Germinal center (tissue), 1 donor: ENCODE measurements at regions not wholly inside any gene's neighbourhood (a gene's known extent, or its start where the extent isn't known, plus 50 kb on each side); places are given as distances from the start of the nearest gene placed in this dataset.

Experiments used
- DNase-seq: peaks from one replicate; pipeline ENCODE4 v3.0.0; 2012; ENCODE audit warnings: mixed read lengths, low spot score

GRCh38 chr4:32735856-32736590 lies 2015.9 kb downstream of the PCDH7 start:
- no peak for DNase-seq

DNA sequence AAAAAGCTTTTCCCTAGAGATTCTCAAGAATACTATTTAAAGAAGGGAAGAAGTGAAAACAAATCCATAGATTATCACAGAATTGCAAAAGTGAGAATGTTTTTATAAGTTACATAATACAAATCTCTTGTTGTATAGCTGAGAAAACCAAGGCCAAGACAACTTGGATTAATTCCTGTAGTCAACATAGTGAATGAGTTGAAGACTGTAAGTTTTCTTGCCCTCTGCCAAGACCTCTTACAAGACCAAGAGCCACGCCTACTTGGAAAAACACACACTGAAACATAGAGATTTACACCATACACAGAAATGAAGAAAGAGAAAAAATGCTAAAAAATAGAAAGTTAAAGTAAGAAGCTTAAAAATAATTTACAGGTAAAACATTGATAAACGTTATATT lies 2024.0 kb downstream of the PCDH7 start:
- no peak for DNase-seq

DNA sequence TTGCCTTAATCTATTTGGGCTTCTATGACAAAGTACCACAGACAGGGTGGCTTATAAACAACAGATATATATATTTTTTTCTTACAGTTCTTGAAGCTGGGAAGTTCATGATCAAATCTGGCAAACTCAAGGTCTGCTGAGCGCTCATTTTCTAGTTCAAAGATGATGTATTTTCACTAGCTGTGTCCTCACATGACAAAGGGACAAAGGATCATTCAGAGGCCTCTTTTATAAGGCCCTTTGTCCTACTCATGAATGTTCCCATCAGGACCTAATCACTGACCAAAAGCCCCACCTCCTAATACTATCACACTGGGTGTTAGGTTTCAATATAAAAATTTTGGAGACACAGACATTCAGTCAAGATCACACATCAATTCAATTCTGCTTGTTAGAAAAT lies 2025.2 kb downstream of the PCDH7 start:
- no peak for DNase-seq

DNA sequence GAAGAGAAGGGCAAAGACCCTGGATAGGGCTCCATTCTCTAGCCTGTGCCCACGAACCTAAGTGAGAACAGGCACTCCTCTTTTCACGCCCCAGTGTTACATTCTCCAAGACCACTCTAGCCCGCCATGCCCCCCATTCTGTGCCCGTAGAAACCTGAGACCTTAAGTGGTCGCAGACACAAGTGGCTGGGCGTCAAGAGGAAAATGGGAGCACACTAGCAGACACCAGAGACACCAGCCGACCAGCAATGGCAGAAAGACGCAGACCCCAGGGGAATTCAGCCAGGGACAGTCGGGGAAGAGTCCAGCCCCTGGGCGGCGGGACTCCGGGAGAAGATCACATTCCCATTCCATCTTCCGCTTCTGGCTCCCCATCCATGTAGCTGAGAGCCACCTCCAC lies 2027.9 kb downstream of the PCDH7 start:
- no peak for DNase-seq

DNA sequence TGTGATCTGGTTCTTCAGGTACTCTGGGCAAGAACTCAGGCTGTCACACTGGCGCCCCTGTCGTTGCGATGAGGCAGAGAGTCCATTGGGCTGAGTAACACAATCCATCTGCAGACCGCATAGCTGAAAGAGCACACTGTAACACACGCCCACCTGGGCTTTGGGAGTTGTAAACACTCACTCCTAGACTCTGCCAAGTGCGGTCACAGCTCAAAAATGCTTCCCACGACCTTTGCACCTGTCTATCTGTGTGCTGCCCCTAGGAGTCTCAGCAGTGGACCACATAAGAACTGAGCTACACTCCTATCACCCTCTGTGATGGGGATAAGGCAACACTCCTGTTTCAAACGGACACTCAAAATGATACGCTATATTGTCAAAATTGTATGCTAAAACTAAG lies 2028.3 kb downstream of the PCDH7 start:
- no peak for DNase-seq

DNA sequence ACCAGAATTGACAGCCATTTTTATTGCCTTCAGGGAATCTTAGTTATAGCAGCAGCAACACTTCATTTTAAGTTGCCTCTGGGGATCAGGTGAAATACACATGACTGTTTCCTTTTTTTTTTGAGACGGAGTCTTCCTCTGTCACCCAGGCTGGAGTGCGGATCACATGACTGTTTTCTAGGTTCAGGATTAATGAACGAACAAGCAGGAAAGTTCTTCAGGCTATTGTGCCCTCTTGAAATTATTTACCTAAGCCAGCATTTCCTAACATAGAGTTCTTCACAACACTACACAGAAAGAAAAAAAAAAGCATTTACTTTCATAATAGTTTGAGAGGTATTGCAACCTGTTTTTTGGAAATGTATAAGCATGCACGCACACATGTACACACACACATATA lies 2032.8 kb downstream of the PCDH7 start:
- no peak for DNase-seq

GRCh38 chr4:32768664-32769389 lies 2048.7 kb downstream of the PCDH7 start:
- DNase-seq = no peak

DNA sequence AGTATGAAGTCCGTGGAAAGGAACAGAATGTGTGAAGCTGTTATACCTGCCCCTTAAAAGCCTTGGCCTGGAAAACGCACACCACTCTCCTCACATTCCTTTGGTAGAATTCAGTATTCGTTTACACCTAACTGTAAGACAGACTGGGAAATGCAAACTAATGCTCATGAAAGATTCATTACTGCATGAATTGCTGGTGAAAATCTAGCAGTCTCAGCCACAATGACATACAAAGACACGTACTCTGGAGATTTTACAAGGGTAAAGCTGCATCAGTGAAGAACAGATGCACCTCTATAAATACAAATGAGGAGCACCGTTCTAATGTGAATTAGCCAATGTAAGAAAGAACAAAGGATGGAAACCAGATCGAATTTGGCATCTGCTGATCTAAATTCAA lies 2051.3 kb downstream of the PCDH7 start:
- no peak for DNase-seq

- DNase-seq = no peak
Measured at GRCh38 chr4:32775049-32775448, 2054.9 kb downstream of the PCDH7 start.

GRCh38 chr4:32776435-32777203 lies 2056.4 kb downstream of the PCDH7 start:
- DNase-seq = no peak

- DNase-seq = no peak
Measured at GRCh38 chr4:32778025-32778424, 2057.9 kb downstream of the PCDH7 start.

GRCh38 chr4:32778938-32779337 lies 2058.8 kb downstream of the PCDH7 start:
- no peak for DNase-seq

DNA sequence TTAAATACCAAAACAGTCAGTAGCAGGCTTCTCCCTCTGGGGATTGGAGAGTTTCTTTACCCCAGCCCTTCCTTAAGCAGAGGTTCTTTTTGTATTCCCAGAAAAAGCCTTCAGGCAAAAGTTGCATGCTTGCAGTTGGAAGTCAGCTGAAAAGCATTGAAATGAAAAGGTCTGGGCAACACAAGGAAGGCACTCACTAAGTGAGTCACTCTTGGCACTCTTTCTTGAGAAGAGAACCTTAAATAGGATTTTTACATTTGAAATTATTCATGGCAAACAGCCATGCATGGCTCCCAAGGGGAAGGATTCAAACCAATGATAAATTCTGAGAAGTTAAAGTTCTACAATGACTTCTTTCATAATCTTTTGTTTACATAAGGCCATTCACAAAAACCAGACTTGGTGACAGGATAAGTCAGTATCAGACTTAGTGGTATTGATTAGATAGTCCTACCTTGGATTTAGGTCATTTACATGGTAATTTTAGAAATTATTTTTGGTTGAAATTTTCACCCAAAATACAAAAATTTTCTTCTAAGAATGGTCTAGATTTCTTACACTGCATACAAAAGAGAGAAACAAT lies 2068.9 kb downstream of the PCDH7 start:
- no peak for DNase-seq

- DNase-seq = no peak
Measured at GRCh38 chr4:32790803-32791202, 2070.6 kb downstream of the PCDH7 start.

DNA sequence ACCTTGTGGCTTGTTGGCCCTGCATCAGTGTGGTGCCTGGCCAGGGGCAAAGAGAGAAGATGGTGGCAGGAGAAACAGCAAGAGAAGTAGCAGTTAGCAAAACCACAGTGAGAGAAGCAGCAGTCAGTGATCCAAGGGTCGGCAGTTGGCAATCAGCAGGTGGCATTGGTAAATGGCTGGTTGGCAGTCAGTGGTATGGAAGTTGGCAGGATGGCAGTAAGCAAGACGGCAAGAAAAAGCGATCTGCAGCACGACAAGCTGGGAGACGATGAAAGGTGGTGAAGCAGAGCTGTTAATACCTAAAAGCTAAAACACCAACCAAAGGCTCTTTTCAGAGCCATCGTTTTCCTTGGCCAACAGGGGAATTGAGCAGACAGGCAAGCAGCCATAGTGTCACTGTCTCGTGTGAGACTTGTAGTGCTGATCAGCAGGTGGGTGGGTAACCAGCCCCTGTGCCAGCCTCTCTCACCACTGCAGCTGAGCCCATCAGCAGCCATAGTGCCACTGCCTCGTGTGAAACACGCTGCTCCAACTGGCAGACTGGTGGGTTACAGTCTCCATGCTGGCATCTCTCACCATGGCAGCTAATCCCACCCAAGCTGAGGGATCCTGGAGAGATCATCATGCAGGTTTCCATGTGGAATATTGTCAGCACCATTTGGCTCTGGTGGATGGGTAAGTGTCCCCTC lies 2078.4 kb downstream of the PCDH7 start:
- no peak for DNase-seq

GRCh38 chr4:32824336-32824735 lies 2104.2 kb downstream of the PCDH7 start:
- no peak for DNase-seq

GRCh38 chr4:32826169-32826568 lies 2106.0 kb downstream of the PCDH7 start:
- DNase-seq = no peak

- no peak for DNase-seq
Measured at GRCh38 chr4:32830160-32830559, 2110.0 kb downstream of the PCDH7 start.

GRCh38 chr4:32831104-32831503 lies 2110.9 kb downstream of the PCDH7 start:
- DNase-seq = no peak

- no peak for DNase-seq
Measured at GRCh38 chr4:32840461-32841189, 2120.5 kb downstream of the PCDH7 start.

DNA sequence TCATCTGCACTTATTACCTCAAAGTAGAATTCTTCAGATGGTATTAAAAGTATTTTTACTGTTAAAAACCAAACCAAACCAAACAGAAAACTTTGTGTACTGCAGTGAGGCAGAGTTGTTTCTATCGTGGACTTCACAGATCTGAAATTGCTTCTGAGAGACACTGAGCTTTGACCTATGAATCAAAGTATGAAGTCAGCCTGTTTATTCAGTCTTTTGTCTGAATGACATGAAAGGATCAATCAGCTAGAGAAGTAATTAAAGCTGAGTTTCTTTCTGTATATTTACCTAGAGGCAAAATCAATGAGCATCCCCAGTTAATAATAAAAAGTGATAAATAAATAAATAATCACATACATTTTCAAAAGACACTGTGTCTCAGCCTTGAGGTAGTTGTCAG lies 2121.0 kb downstream of the PCDH7 start:
- DNase-seq = no peak
